Karpas-422 (cell line): ENCODE measurements at regions not wholly inside any gene's neighbourhood (a gene's known extent, or its start where the extent isn't known, plus 50 kb on each side); places are given as distances from the start of the nearest gene placed in this dataset.
"Not testable (repeated sequence)": the region's sequence is repeated elsewhere in the genome, so short reads cannot be mapped to it uniquely, and the experiment has no call there.

Experiments used
- DNase-seq: peaks from one replicate; pipeline ENCODE4 v3.0.0-alpha.2; 2015
- H2AFZ ChIP-seq: fragments of 200-600 bp; sonication (generic); 2 replicates; pipeline ENCODE4 v1.6.1; 2014; ENCODE audit warnings: antibody characterized with exemption, low read length, mixed read lengths
- H3K27ac ChIP-seq: fragments of 200-600 bp; sonication (generic); 2 replicates; pipeline ENCODE4 v1.5.1; 2014; ENCODE audit warnings: mild to moderate bottlenecking, low read length, moderate library complexity
- H3K27me3 ChIP-seq: fragments of 200-600 bp; sonication (generic); 2 replicates; pipeline ENCODE4 v1.6.1; 2014; ENCODE audit warnings: low read length, mixed read lengths
- H3K36me3 ChIP-seq: fragments of 200-600 bp; sonication (generic); 2 replicates; pipeline ENCODE4 v1.6.1; 2014; ENCODE audit warnings: low read length, mixed read lengths; ENCODE audit not compliant: insufficient read depth
- H3K4me1 ChIP-seq: fragments of 200-600 bp; sonication (generic); 2 replicates; pipeline ENCODE4 v1.6.1; 2014; ENCODE audit warnings: mild to moderate bottlenecking, low read length, mixed read lengths
- H3K4me2 ChIP-seq: fragments of 200-600 bp; sonication (generic); 2 replicates; pipeline ENCODE4 v1.6.1; 2014; ENCODE audit warnings: low read length, low read depth, mild to moderate bottlenecking; ENCODE audit not compliant: poor library complexity, severe bottlenecking
- H3K4me3 ChIP-seq: fragments of 200-600 bp; sonication (generic); 2 replicates; pipeline ENCODE4 v1.5.1; 2014; ENCODE audit warnings: mild to moderate bottlenecking, antibody characterized with exemption, low read length, mixed read lengths
- H3K79me2 ChIP-seq: fragments of 200-600 bp; sonication (generic); 2 replicates; pipeline ENCODE4 v1.6.1; 2014; ENCODE audit warnings: mild to moderate bottlenecking, low read length, mixed read lengths
- H3K9ac ChIP-seq: fragments of 200-600 bp; sonication (generic); 2 replicates; pipeline ENCODE4 v1.6.0; 2014; ENCODE audit warnings: low read length
- H3K9me2 ChIP-seq: fragments of 200-600 bp; sonication (generic), shearing (Covaris generic); replicated peaks from 2 replicates; pipeline ENCODE4 v1.6.0; 2014; ENCODE audit warnings: mild to moderate bottlenecking, low read length, moderate library complexity; ENCODE audit not compliant: insufficient read depth
- H3K9me3 ChIP-seq: fragments of 300-700, 200-600 bp; sonication (generic); 2 replicates; pipeline ENCODE4 v1.6.1; 2014; ENCODE audit warnings: low read length, mixed read lengths
- H4K20me1 ChIP-seq: fragments of 200-600 bp; sonication (generic); 2 replicates; pipeline ENCODE4 v1.6.1; 2014; ENCODE audit warnings: mild to moderate bottlenecking, antibody characterized with exemption, low read length, low read depth; ENCODE audit not compliant: insufficient read depth

DNA sequence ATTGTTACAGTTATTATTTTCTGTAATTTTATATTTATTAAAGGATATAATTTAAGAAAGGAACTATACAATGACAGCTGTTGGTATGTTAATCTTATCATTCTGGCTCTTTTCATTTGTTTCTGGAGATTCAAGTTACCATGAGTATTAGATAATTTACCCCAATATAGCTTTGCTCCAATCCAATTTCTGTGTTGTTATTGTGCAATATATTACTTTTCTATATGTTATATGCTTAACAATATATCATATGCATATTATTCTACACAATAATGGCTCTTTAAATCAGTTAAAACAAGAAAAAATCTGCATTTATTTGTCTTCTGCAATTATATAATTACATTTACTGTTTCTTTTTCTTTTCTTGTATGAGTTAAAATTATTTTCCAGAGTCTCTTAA is 1650.9 kb downstream of the BRINP3 start:
- H3K9ac ChIP-seq, result no peak overlapping the region
- no peaks in the 10 kb centered on the region for H3K36me3 ChIP-seq

DNA sequence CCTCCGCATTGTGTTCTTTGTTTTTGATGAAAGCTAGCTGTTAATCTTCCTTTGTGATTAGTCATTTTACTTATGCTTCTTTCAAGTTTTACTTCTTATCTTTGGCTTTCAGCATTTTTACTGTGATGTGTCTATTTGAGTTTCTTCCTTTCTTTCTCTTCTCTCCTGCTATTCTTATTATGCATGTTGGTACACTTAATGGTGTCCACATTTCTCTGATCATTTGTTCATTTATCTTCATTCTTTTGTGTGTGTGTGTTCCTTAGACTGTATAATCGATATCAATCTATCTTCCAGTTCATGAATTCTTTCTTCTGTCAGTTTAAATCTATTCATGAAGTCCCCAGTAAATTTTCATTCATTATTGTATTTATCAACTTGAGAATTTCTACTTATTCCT is 1650.3 kb downstream of the BRINP3 start:
- H3K79me2 ChIP-seq, result no peaks in the 10 kb centered on the region
- H3K9ac ChIP-seq, result no peak overlapping the region
- H3K4me1 ChIP-seq, result no peaks in the 10 kb centered on the region
- H3K4me3 ChIP-seq, result no peak overlapping the region
- H3K9me2 ChIP-seq, result no peaks in the 10 kb centered on the region
- DNase-seq, result no peak
- H3K4me2 ChIP-seq, result no peak overlapping the region
- no peak overlapping the region for H3K27ac ChIP-seq
- H3K27me3 ChIP-seq, result no peaks in the 10 kb centered on the region
- H3K36me3 ChIP-seq, result no peaks in the 10 kb centered on the region
- no peaks in the 10 kb centered on the region for H4K20me1 ChIP-seq
- no peak overlapping the region for H2AFZ ChIP-seq
- peaks cover 18% of the 10 kb centered on the region for H3K9me3 ChIP-seq

More for the DNA sequence above, 1650.9 kb downstream of the BRINP3 start:
- Histone ChIP-seq H4K20me1 (no peaks in the 10 kb centered on the region), H3K4me2 (no peak overlapping the region), H2AFZ (no peak overlapping the region), H3K27ac (no peak overlapping the region), H3K27me3 (no peaks in the 10 kb centered on the region), H3K4me1 (no peaks in the 10 kb centered on the region), H3K9me3 (peaks cover 20% of the 10 kb centered on the region), H3K79me2 (no peaks in the 10 kb centered on the region), H3K9me2 (no peaks in the 10 kb centered on the region), H3K4me3 (no peak overlapping the region)
- no peak for DNase-seq

DNA sequence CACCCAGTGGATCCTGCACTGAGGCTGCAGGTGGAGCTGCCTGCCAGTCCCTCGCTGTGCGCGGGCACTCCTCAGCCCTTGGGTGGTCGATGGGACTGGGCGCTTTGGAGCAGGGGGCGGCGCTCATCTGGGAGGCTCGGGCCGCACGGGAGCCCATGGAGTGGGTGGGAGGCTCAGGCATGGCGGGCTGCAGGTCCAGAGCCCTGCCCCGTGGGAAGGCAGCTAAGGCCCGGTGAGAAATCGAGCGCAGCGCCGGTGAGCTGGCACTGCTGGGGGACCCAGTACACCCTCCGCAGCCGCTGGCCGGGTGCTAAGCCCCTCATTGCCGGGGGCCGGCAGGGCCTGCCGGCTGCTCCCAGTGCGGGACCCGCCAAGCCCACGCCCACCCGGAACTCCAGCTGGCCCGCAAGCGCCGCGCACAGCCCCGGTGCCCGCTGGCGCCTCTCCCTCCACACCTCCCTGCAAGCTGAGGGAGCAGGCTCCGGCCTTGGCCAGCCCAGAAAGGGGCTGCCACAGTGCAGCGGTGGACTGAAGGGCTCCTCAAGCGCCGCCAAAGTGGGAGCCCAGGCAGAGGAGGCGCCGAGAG is 1636.5 kb downstream of the BRINP3 start:
- H3K9me2 ChIP-seq, H2AFZ ChIP-seq, H3K4me2 ChIP-seq, DNase-seq, H3K27ac ChIP-seq, H3K9me3 ChIP-seq, H3K4me1 ChIP-seq, H3K27me3 ChIP-seq, H4K20me1 ChIP-seq, H3K9ac ChIP-seq, H3K36me3 ChIP-seq, H3K4me3 ChIP-seq, H3K79me2 ChIP-seq: not testable (repeated sequence)

DNA sequence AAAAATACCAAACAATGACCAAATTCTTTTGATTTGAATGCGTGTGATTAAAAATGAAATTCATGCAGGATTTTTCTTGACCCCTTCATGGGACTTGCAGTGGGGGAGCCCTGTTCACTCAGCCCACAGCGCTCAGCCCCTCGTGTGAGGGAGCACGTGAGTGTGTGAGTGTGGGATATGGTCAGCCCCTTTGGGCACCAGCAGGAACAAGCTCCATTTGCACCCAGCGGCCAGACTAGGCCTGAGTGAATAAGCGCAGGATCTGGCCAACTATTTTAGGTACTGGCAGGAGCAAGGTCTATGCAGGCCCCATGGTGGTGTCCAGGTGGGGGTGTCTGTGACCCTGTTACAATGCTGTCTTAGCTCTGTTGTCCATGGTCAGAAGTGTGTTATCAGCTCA is 1631.2 kb downstream of the BRINP3 start:
- Histone ChIP-seq H4K20me1 (no peaks in the 10 kb centered on the region), H3K4me1 (no peaks in the 10 kb centered on the region), H3K9me3 (no peaks in the 10 kb centered on the region), H3K27ac (no peak overlapping the region), H3K36me3 (no peaks in the 10 kb centered on the region), H3K4me2 (no peak overlapping the region), H3K27me3 (no peaks in the 10 kb centered on the region), H3K4me3 (no peak overlapping the region), H2AFZ (no peak overlapping the region), H3K9me2 (no peaks in the 10 kb centered on the region), H3K9ac (no peak overlapping the region), H3K79me2 (no peaks in the 10 kb centered on the region)
- no peak for DNase-seq

DNA sequence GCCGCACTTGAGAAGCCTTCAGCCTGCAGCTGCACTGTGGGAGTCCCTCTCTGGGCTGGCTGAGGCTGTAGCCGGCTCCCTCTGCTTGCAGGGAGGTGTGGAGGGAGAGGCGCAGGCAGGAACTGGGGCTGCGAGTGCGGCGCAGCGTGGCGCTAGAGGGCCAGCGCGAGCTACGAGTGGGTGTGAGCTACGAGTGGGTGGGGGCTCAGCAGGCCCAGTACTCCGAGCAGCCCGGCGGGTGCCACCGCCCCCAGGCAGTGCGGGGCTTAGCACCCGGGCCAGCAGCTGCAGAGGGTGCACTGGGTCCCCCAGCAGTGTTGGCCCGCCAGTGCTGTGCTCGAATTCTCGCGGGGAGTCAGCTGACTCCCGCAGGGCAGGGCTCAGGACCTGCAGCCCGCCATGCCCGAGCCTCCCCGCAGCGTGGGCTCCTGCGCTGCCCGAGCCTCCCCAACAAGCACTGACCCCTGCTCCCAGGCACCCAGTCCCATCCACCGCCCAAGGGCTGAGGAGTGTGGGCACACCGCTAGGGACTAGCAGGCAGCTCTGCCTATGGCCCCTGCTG is 1620.1 kb downstream of the BRINP3 start:
- H3K9ac ChIP-seq, result no peak overlapping the region
- DNase-seq, result no peak
- H3K27ac ChIP-seq, result no peak overlapping the region
- no peaks in the 10 kb centered on the region for H4K20me1 ChIP-seq
- no peaks in the 10 kb centered on the region for H3K4me1 ChIP-seq
- H3K36me3 ChIP-seq, result no peaks in the 10 kb centered on the region
- H3K4me3 ChIP-seq, result no peak overlapping the region
- no peaks in the 10 kb centered on the region for H3K27me3 ChIP-seq
- no peaks in the 10 kb centered on the region for H3K9me2 ChIP-seq
- peaks cover 10% of the 10 kb centered on the region; the same call in 1 of the 2 replicates for H3K9me3 ChIP-seq
- no peaks in the 10 kb centered on the region for H3K79me2 ChIP-seq
- no peak overlapping the region for H2AFZ ChIP-seq
- no peak overlapping the region for H3K4me2 ChIP-seq

DNA sequence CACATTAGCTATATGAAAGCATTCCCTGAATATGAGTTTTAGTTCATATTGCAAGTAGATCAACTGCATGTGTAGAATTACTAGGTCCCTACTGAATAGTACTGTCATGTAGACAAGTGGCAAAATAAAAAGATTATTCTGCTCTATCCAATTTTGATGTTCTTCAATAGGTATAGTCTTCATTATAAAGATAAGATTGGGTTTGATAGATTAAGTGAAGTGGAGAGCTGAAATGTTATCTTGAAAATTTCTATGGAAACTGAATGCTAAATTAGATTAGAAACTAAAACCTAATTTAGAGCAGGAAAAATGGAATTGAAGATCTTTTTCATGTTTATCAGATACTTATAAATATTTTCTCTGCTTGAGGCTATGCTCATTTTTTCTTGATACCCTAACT is 1610.0 kb downstream of the BRINP3 start:
- no peaks in the 10 kb centered on the region for H4K20me1 ChIP-seq
- no peaks in the 10 kb centered on the region for H3K9me2 ChIP-seq
- no peaks in the 10 kb centered on the region for H3K36me3 ChIP-seq
- no peak overlapping the region for H3K4me3 ChIP-seq
- H3K4me1 ChIP-seq, result no peaks in the 10 kb centered on the region
- H2AFZ ChIP-seq, result no peak overlapping the region
- no peak overlapping the region for H3K9ac ChIP-seq
- H3K4me2 ChIP-seq, result no peak overlapping the region
- H3K9me3 ChIP-seq, result peaks cover 22% of the 10 kb centered on the region
- no peaks in the 10 kb centered on the region for H3K27me3 ChIP-seq
- DNase-seq, result no peak
- no peak overlapping the region for H3K27ac ChIP-seq
- H3K79me2 ChIP-seq, result no peaks in the 10 kb centered on the region

DNA sequence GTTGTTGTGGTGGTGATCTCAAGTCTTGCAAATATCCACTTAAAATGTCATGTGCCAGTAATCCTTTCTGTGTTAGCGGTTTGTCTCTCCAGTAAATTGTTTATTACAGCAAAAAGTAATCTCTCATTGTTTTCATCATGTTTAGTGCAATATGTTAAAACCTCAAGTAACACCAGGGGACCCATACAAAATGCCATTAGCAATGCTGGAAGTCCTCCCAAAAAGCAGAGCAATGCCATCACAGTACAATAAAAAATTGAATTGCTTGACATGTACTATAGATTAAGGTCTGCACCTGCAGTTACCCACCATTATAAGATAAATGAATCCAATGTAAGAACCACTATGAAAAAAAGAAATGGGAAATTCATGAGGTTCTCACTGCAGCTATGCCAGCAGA is 1606.5 kb downstream of the BRINP3 start:
- no peaks in the 10 kb centered on the region for H3K36me3 ChIP-seq
- H3K27ac ChIP-seq, result no peak overlapping the region
- H3K27me3 ChIP-seq, result no peaks in the 10 kb centered on the region
- no peak overlapping the region for H3K4me3 ChIP-seq
- peaks cover 23% of the 10 kb centered on the region for H3K9me3 ChIP-seq
- no peak overlapping the region for H3K9ac ChIP-seq
- H3K4me1 ChIP-seq, result no peaks in the 10 kb centered on the region
- no peak overlapping the region for H2AFZ ChIP-seq
- DNase-seq, result no peak
- no peaks in the 10 kb centered on the region for H4K20me1 ChIP-seq
- H3K9me2 ChIP-seq, result no peaks in the 10 kb centered on the region
- no peaks in the 10 kb centered on the region for H3K79me2 ChIP-seq
- no peak overlapping the region for H3K4me2 ChIP-seq

DNA sequence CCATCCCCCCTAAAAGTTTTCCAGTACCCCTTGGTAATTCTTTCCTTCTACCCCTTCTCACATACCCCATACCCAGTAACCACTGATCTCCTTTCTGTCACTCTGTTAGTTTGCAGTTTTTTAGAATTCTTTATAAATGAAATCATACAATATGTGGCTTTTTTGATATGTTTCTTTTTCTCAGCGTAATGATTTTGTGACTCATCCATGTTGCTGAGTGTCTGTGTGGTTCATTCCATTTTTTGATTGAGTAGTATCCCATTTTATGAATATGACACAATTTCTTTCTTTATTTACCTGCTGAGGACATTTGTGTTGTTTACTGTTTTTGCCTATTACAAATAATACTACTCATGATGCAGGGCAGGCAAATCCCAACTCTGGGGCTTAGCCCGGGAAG is 1605.3 kb downstream of the BRINP3 start:
- no peak for DNase-seq
- Histone ChIP-seq H3K9me2 (no peaks in the 10 kb centered on the region), H3K9me3 (peaks cover 26% of the 10 kb centered on the region), H3K4me2 (no peak overlapping the region), H3K9ac (no peak overlapping the region), H3K79me2 (no peaks in the 10 kb centered on the region), H4K20me1 (no peaks in the 10 kb centered on the region), H3K27ac (no peak overlapping the region), H3K4me3 (no peak overlapping the region), H2AFZ (no peak overlapping the region), H3K4me1 (no peaks in the 10 kb centered on the region), H3K36me3 (no peaks in the 10 kb centered on the region), H3K27me3 (no peaks in the 10 kb centered on the region)
